ENCODE measurements at regions not wholly inside any gene's neighbourhood (a gene's known extent, or its start where the extent isn't known, plus 50 kb on each side); places are given as distances from the start of the nearest gene placed in this dataset.

GRCh38 chr16:86137359-86137758, 238.4 kb downstream of the IRF8 start:
- Histone ChIP-seq H3K27me3 (ENCODE audit: insufficient read depth, low read length, poor library complexity, severe bottlenecking) (no peaks in the 10 kb centered on the region), H3K27ac (ENCODE audit: low read depth, low read length) (no peak overlapping the region), H3K4me3 (ENCODE audit: low read length) (no peak overlapping the region), H3K9me3 (ENCODE audit: low read length) (no peaks in the 10 kb centered on the region), H3K36me3 (ENCODE audit: insufficient read depth, low read length) (no peaks in the 10 kb centered on the region), H3K4me1 (ENCODE audit: insufficient read depth, low read length) (no peaks in the 10 kb centered on the region)
- Mint-ChIP-seq H3K9me3 (no peaks in the 10 kb centered on the region), H3K36me3 (no peaks in the 10 kb centered on the region), H3K27me3 (peaks cover 8 to 20% of the 10 kb centered on the region in 2 donors), H3K27ac (no peak overlapping the region), H3K4me3 (no peak overlapping the region), H3K4me1 (no peaks in the 10 kb centered on the region)
- no peak for DNase-seq
- CTCF ChIA-PET, result no interaction called here
- POLR2A ChIA-PET, result no interaction called here

GRCh38 chr16:86138121-86139085, 239.4 kb downstream of the IRF8 start:
- CTCF ChIA-PET, result interaction anchor here (1.1 kb wide), 1 partner anchor 9 kb away, joined by 3 read pairs; no protein-coding TSS in a partner anchor
- H3K27ac ChIP-seq (ENCODE audit: low read depth, low read length), result no peak overlapping the region
- H3K27me3 ChIP-seq (ENCODE audit: insufficient read depth, low read length, poor library complexity, severe bottlenecking), result no peaks in the 10 kb centered on the region
- H3K27me3 Mint-ChIP-seq, result peaks cover 8 to 20% of the 10 kb centered on the region in 2 donors
- H3K4me3 ChIP-seq (ENCODE audit: low read length), result no peak overlapping the region
- no peaks in the 10 kb centered on the region for H3K9me3 ChIP-seq (ENCODE audit: low read length)
- H3K4me1 Mint-ChIP-seq, result no peaks in the 10 kb centered on the region
- H3K36me3 ChIP-seq (ENCODE audit: insufficient read depth, low read length), result no peaks in the 10 kb centered on the region
- H3K9me3 Mint-ChIP-seq, result no peaks in the 10 kb centered on the region
- H3K36me3 Mint-ChIP-seq, result no peaks in the 10 kb centered on the region
- no peak overlapping the region for H3K4me3 Mint-ChIP-seq
- H3K27ac Mint-ChIP-seq, result no peak overlapping the region
- H3K4me1 ChIP-seq (ENCODE audit: insufficient read depth, low read length), result no peaks in the 10 kb centered on the region
- POLR2A ChIA-PET, result no interaction called here
- no peak for DNase-seq

- Mint-ChIP-seq H3K4me1 (no peaks in the 10 kb centered on the region), H3K36me3 (no peaks in the 10 kb centered on the region), H3K27me3 (peaks cover 5 to 10% of the 10 kb centered on the region in 2 donors), H3K4me3 (no peak overlapping the region), H3K27ac (no peak overlapping the region), H3K9me3 (no peaks in the 10 kb centered on the region)
- Histone ChIP-seq H3K27ac (ENCODE audit: low read depth, low read length) (no peak overlapping the region), H3K9me3 (ENCODE audit: low read length) (no peaks in the 10 kb centered on the region), H3K27me3 (ENCODE audit: insufficient read depth, low read length, poor library complexity, severe bottlenecking) (no peaks in the 10 kb centered on the region), H3K4me1 (ENCODE audit: insufficient read depth, low read length) (no peaks in the 10 kb centered on the region), H3K4me3 (ENCODE audit: low read length) (no peak overlapping the region), H3K36me3 (ENCODE audit: insufficient read depth, low read length) (no peaks in the 10 kb centered on the region)
- CTCF ChIA-PET, result no interaction called here
- POLR2A ChIA-PET, result no interaction called here
- DNase-seq, result no peak
Observed at GRCh38 chr16:86142801-86143236, 243.9 kb downstream of the IRF8 start.

GRCh38 chr16:86143666-86144065, 244.7 kb downstream of the IRF8 start:
- Histone ChIP-seq H3K36me3 (ENCODE audit: insufficient read depth, low read length) (no peaks in the 10 kb centered on the region), H3K27ac (ENCODE audit: low read depth, low read length) (no peak overlapping the region), H3K9me3 (ENCODE audit: low read length) (no peaks in the 10 kb centered on the region), H3K27me3 (ENCODE audit: insufficient read depth, low read length, poor library complexity, severe bottlenecking) (no peaks in the 10 kb centered on the region), H3K4me3 (ENCODE audit: low read length) (no peak overlapping the region), H3K4me1 (ENCODE audit: insufficient read depth, low read length) (no peaks in the 10 kb centered on the region)
- no peak overlapping the region for H3K27ac Mint-ChIP-seq
- no peak for DNase-seq
- no peaks in the 10 kb centered on the region for H3K4me1 Mint-ChIP-seq
- H3K36me3 Mint-ChIP-seq, result no peaks in the 10 kb centered on the region
- CTCF ChIA-PET, result no interaction called here
- H3K4me3 Mint-ChIP-seq, result no peak overlapping the region
- peaks cover 0 to 9% of the 10 kb centered on the region in 2 donors for H3K27me3 Mint-ChIP-seq
- H3K9me3 Mint-ChIP-seq, result no peaks in the 10 kb centered on the region
- POLR2A ChIA-PET, result no interaction called here

GRCh38 chr16:86145669-86146068, 246.7 kb downstream of the IRF8 start:
- Histone ChIP-seq H3K9me3 (ENCODE audit: low read length) (no peaks in the 10 kb centered on the region), H3K4me3 (ENCODE audit: low read length) (no peak overlapping the region), H3K4me1 (ENCODE audit: insufficient read depth, low read length) (no peaks in the 10 kb centered on the region), H3K36me3 (ENCODE audit: insufficient read depth, low read length) (no peaks in the 10 kb centered on the region), H3K27ac (ENCODE audit: low read depth, low read length) (no peak overlapping the region), H3K27me3 (ENCODE audit: insufficient read depth, low read length, poor library complexity, severe bottlenecking) (no peaks in the 10 kb centered on the region)
- Mint-ChIP-seq H3K27ac (no peak overlapping the region), H3K9me3 (no peaks in the 10 kb centered on the region), H3K4me3 (no peak overlapping the region), H3K27me3 (peaks cover 1 to 18% of the 10 kb centered on the region in 2 donors), H3K4me1 (no peaks in the 10 kb centered on the region), H3K36me3 (no peaks in the 10 kb centered on the region)
- CTCF ChIA-PET, result no interaction called here
- POLR2A ChIA-PET, result no interaction called here
- DNase-seq, result no peak

- Mint-ChIP-seq H3K36me3 (no peaks in the 10 kb centered on the region), H3K4me3 (no peak overlapping the region), H3K4me1 (no peaks in the 10 kb centered on the region), H3K27ac (no peak overlapping the region), H3K9me3 (no peaks in the 10 kb centered on the region), H3K27me3 (peaks cover 5 to 27% of the 10 kb centered on the region in 2 donors)
- Histone ChIP-seq H3K4me1 (ENCODE audit: insufficient read depth, low read length) (no peaks in the 10 kb centered on the region), H3K27me3 (ENCODE audit: insufficient read depth, low read length, poor library complexity, severe bottlenecking) (no peaks in the 10 kb centered on the region), H3K27ac (ENCODE audit: low read depth, low read length) (no peak overlapping the region), H3K36me3 (ENCODE audit: insufficient read depth, low read length) (no peaks in the 10 kb centered on the region), H3K9me3 (ENCODE audit: low read length) (no peaks in the 10 kb centered on the region), H3K4me3 (ENCODE audit: low read length) (no peak overlapping the region)
- POLR2A ChIA-PET, result no interaction called here
- CTCF ChIA-PET, result interaction anchor here (1.0 kb wide), 1 partner anchor 8 kb away, joined by 4 read pairs; no protein-coding TSS in a partner anchor
- DNase-seq, result no peak
Observed at GRCh38 chr16:86150641-86151238, 251.8 kb downstream of the IRF8 start.

DNA sequence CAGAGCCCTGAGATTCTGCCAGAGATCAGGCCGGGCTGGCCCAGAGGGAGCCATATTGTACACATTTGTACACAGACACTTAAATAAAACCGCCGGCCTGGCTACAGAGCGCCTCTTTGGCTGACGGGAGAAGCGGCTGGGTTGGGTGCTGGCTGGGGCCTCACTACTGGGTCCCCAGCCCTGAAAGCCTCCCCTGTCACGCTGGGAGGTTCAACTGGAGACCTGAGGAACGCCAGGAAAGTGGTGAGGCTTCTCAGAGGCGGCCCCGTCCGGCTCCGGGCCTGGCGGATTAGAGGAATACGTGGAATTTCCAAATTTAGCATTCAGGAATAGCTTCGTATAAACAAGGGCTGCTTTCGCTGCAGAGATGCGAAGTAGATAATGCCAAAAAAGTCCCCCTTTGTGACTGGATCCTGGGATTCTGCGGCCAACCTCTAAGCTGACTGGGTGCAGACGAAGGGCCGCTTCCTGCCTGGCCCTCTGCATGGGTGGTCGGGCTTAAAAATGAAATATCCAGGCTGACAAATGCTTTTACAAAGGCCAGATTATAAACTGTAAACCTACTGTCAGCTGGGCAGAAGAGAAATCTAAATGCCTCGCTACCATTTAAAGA, 252.4 kb downstream of the IRF8 start:
- H3K9me3 ChIP-seq (ENCODE audit: low read length), result no peaks in the 10 kb centered on the region
- no peaks in the 10 kb centered on the region for H3K27me3 ChIP-seq (ENCODE audit: insufficient read depth, low read length, poor library complexity, severe bottlenecking)
- H3K27me3 Mint-ChIP-seq, result peaks cover 5 to 27% of the 10 kb centered on the region in 2 donors
- no peaks in the 10 kb centered on the region for H3K36me3 ChIP-seq (ENCODE audit: insufficient read depth, low read length)
- POLR2A ChIA-PET, result no interaction called here
- DNase-seq, result no peak
- no peaks in the 10 kb centered on the region for H3K36me3 Mint-ChIP-seq
- no peak overlapping the region for H3K27ac Mint-ChIP-seq
- H3K4me3 Mint-ChIP-seq, result no peak overlapping the region
- H3K9me3 Mint-ChIP-seq, result no peaks in the 10 kb centered on the region
- H3K4me3 ChIP-seq (ENCODE audit: low read length), result no peak overlapping the region
- H3K4me1 Mint-ChIP-seq, result no peaks in the 10 kb centered on the region
- no peak overlapping the region for H3K27ac ChIP-seq (ENCODE audit: low read depth, low read length)
- H3K4me1 ChIP-seq (ENCODE audit: insufficient read depth, low read length), result no peaks in the 10 kb centered on the region
- CTCF ChIA-PET, result no interaction called here

GRCh38 chr16:86156155-86156554, 257.2 kb downstream of the IRF8 start:
- Histone ChIP-seq H3K4me1 (ENCODE audit: insufficient read depth, low read length) (peaks cover 5% of the 10 kb centered on the region), H3K9me3 (ENCODE audit: low read length) (no peaks in the 10 kb centered on the region), H3K4me3 (ENCODE audit: low read length) (no peak overlapping the region), H3K36me3 (ENCODE audit: insufficient read depth, low read length) (no peaks in the 10 kb centered on the region), H3K27ac (ENCODE audit: low read depth, low read length) (no peak overlapping the region), H3K27me3 (ENCODE audit: insufficient read depth, low read length, poor library complexity, severe bottlenecking) (no peaks in the 10 kb centered on the region)
- Mint-ChIP-seq H3K36me3 (peaks cover 0 to 2% (median 0%) of the 10 kb centered on the region in 3 donors), H3K4me3 (no peak overlapping the region), H3K27me3 (peaks cover 10 to 16% of the 10 kb centered on the region in 2 donors), H3K27ac (no peak overlapping the region), H3K9me3 (peaks cover 0 to 7% (median 2%) of the 10 kb centered on the region in 5 donors), H3K4me1 (peaks cover 2 to 9% (median 5%) of the 10 kb centered on the region in 3 donors)
- CTCF ChIA-PET, result no interaction called here
- no peak for DNase-seq
- POLR2A ChIA-PET, result no interaction called here
